Mammary epithelial cell (primary cell): ENCODE measurements at regions not wholly inside any gene's neighbourhood (a gene's known extent, or its start where the extent isn't known, plus 50 kb on each side); places are given as distances from the start of the nearest gene placed in this dataset.

ENCODE experiments used
- CTCF ChIP-seq, 2 donors: IDR thresholded peaks in 1 of 2; conservative IDR thresholded peaks in 1 of 2; 2 replicates each; pipeline ENCODE4 v1.5.1; 2011 to 2012; ENCODE audit warnings: inconsistent platforms in 2 of 2, low read length in 2 of 2, mild to moderate bottlenecking in 2 of 2, control low read depth in 1 of 2, low read depth in 1 of 2; ENCODE audit not compliant: insufficient read depth in 1 of 2; ENCODE audit errors: extremely low read depth in 1 of 2
- EZH2 ChIP-seq: IDR thresholded peaks from 2 replicates; pipeline ENCODE4 v1.6.1; 2012; ENCODE audit warnings: low read length, inconsistent platforms, borderline replicate concordance

- TF ChIP-seq CTCF (conservative IDR thresholded peaks at IDR 0.05 in 1 of 2, IDR thresholded peaks at IDR 0.05 in 1 of 2; ENCODE audit: extremely low read depth in 1 of 2, insufficient read depth in 1 of 2, low read depth in 1 of 2, low read length in 2 of 2) (no peak), EZH2 (no peak)
These were observed 122.1 kb upstream of the ID2 start for GRCh38 chr2:8559805-8560204.
